Testis (tissue), 2 donors: ENCODE measurements at regions not wholly inside any gene's neighbourhood (a gene's known extent, or its start where the extent isn't known, plus 50 kb on each side); places are given as distances from the start of the nearest gene placed in this dataset.

Source experiments
- POLR2A ChIP-seq: fragments of 450-650 bp; IDR thresholded peaks from one replicate; pipeline ENCODE4 v1.6.1; 2017; ENCODE audit warnings: antibody characterized with exemption, mild to moderate bottlenecking, moderate library complexity
- TF ChIP-seq, protein P1 (sequence below), 3 experiments: fragments of 450-650 bp in 2 of 3; fragments of 200-600 bp in 1 of 3; sonication (generic) in 1 of 3; IDR thresholded peaks; one replicate each; pipeline ENCODE4 v1.5.1; 2016 to 2019; ENCODE audit warnings: antibody characterized with exemption in 3 of 3, mild to moderate bottlenecking in 2 of 3, moderate library complexity in 1 of 3

DNA sequence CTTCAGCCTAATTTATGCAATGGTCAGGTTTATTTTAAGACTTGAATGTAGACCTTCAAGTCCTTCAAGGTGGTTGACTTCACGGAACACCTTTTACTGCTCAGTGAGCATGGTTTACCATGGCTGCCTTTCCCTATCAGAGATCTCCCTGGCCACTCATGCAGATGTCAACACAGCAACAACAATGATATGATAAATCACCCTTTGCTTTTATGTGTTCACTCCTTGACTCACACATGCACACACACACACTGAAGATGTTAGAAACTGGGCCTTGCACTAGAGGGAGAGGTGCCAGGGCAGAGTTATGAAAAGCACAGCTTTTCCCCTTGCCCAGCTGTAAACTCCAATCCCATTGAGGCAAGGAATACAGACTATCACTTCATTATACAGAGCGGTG, 134.4 kb downstream of the WNT5A start:
- TF ChIP-seq POLR2A, result no peak
- TF ChIP-seq, protein P1, sequence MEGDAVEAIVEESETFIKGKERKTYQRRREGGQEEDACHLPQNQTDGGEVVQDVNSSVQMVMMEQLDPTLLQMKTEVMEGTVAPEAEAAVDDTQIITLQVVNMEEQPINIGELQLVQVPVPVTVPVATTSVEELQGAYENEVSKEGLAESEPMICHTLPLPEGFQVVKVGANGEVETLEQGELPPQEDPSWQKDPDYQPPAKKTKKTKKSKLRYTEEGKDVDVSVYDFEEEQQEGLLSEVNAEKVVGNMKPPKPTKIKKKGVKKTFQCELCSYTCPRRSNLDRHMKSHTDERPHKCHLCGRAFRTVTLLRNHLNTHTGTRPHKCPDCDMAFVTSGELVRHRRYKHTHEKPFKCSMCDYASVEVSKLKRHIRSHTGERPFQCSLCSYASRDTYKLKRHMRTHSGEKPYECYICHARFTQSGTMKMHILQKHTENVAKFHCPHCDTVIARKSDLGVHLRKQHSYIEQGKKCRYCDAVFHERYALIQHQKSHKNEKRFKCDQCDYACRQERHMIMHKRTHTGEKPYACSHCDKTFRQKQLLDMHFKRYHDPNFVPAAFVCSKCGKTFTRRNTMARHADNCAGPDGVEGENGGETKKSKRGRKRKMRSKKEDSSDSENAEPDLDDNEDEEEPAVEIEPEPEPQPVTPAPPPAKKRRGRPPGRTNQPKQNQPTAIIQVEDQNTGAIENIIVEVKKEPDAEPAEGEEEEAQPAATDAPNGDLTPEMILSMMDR (IDR thresholded peaks at IDR 0.05), result no peak
